ENCODE measurements at regions not wholly inside any gene's neighbourhood (a gene's known extent, or its start where the extent isn't known, plus 50 kb on each side); places are given as distances from the start of the nearest gene placed in this dataset.

DNA sequence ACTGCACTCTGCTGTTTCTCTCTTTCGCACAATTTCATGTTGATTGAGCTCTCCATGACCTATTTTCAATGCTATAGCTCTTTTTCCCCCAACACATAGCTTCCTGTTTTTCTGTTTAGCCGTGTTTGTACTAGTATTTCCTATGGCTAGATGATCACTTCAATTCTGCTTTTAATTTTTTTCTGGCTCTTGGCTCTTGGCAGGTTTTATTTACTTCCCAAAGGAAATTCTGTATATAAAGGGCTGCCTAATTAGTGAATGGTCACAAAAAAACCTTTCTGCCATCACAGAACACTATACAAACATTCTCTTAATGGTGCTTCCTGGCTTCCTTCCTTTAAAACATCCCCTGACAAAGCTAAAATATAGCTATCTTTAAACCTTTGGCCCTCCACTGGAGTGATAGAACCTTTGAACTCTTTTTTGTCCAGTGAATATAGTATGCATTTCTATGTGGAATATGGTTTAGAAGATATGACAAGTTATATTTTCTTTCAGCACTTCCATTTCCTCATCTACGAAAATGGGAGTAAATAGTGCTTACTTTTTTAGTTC lies 88.2 kb downstream of the RASSF9 start:
- no peak for DNase-seq (ENCODE audit: low read depth in 3 of 3)

Measured in stimulated activated CD4-positive, alpha-beta T cell treated with anti-CD3 and anti-CD28 coated beads, TNF-alpha, amount 100 ng/mL, for 4 hours (primary cell).